ENCODE measurements at regions not wholly inside any gene's neighbourhood (a gene's known extent, or its start where the extent isn't known, plus 50 kb on each side); places are given as distances from the start of the nearest gene placed in this dataset.
"Not testable (repeated sequence)": the region's sequence is repeated elsewhere in the genome, so short reads cannot be mapped to it uniquely, and the experiment has no call there.

GRCh38 chr4:126520731-126521130 lies 1112.0 kb upstream of the INTU start:
- H3K4me3 ChIP-seq (ENCODE audit: low read depth, low read length) = no peak overlapping the region
- no peak for TF ChIP-seq CTCF (IDR thresholded peaks at IDR 0.05; ENCODE audit: borderline replicate concordance, insufficient read depth, low read depth, low read length)

- H3K4me3 ChIP-seq (ENCODE audit: low read depth, low read length) = not testable (repeated sequence)
Observed at GRCh38 chr4:126525400-126525799, 1107.4 kb upstream of the INTU start.

GRCh38 chr4:126526335-126526734 lies 1106.4 kb upstream of the INTU start:
- H3K4me3 ChIP-seq (ENCODE audit: low read depth, low read length) = no peak overlapping the region
- no peak for TF ChIP-seq CTCF (IDR thresholded peaks at IDR 0.05; ENCODE audit: borderline replicate concordance, insufficient read depth, low read depth, low read length)

- H3K4me3 ChIP-seq (ENCODE audit: low read depth, low read length) = no peak overlapping the region
- no peak for TF ChIP-seq CTCF (IDR thresholded peaks at IDR 0.05; ENCODE audit: borderline replicate concordance, insufficient read depth, low read depth, low read length)
Observed at GRCh38 chr4:126529997-126530396, 1102.8 kb upstream of the INTU start.

- TF ChIP-seq CTCF (IDR thresholded peaks at IDR 0.05; ENCODE audit: borderline replicate concordance, insufficient read depth, low read depth, low read length) = no peak
- H3K4me3 ChIP-seq (ENCODE audit: low read depth, low read length) = no peak overlapping the region
Observed at GRCh38 chr4:126530996-126531585, 1101.7 kb upstream of the INTU start.

- no peak for TF ChIP-seq CTCF (IDR thresholded peaks at IDR 0.05; ENCODE audit: borderline replicate concordance, insufficient read depth, low read depth, low read length)
- H3K4me3 ChIP-seq (ENCODE audit: low read depth, low read length) = no peak overlapping the region
Observed at GRCh38 chr4:126532527-126532926, 1100.2 kb upstream of the INTU start.

- TF ChIP-seq CTCF (IDR thresholded peaks at IDR 0.05; ENCODE audit: borderline replicate concordance, insufficient read depth, low read depth, low read length) = no peak
- H3K4me3 ChIP-seq (ENCODE audit: low read depth, low read length) = no peak overlapping the region
Observed at GRCh38 chr4:126533146-126533805, 1099.5 kb upstream of the INTU start.

All from GM12875 (cell line).